HCT116 (cell line): ENCODE measurements at regions not wholly inside any gene's neighbourhood (a gene's known extent, or its start where the extent isn't known, plus 50 kb on each side); places are given as distances from the start of the nearest gene placed in this dataset.

Source experiments
- CTCF ChIP-seq, 3 experiments: fragments of 200-600 bp in 1 of 3; sonication (generic) in 1 of 3; IDR thresholded peaks in 2 of 3; conservative IDR thresholded peaks in 1 of 3; 2 replicates each; pipeline ENCODE4 v1.5.1; 2012 to 2017; ENCODE audit warnings: low read depth in 2 of 3, low read length in 2 of 3, antibody characterized with exemption in 1 of 3, borderline replicate concordance in 1 of 3, control low read depth in 1 of 3, mild to moderate bottlenecking in 1 of 3, mixed read lengths in 1 of 3, mixed run types in 1 of 3, moderate library complexity in 1 of 3; ENCODE audit not compliant: insufficient read depth in 1 of 3
- TF ChIP-seq, protein P1 (sequence below): IDR thresholded peaks from 2 replicates; pipeline ENCODE4 v1.6.1; 2012; ENCODE audit warnings: low read depth

DNA sequence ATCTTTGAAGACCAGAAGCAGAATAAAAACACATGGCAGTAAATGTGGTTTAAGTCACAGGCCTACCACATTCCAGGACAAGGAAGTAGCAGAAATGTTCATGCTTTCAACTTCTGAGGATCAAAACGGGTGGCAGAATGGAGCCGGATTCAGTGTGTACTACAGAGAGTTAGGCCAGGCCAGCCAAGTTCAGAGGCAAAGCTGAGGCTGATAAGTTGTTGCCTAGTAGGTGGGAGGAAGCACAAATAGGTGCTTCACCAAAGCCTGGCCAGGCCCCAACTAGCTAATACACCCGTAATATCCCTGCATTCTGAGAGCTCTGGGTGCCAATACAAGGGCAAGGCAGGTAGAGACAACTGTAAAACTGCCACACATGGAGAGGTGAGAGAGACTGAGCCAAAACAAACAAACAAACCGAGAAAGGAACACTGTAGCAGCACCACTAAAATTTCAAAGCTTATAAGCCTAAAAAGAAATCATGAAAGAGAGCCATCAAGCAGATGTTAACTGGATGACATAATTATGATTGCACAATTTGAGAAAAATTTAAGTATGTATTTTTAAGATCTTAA lies 156.4 kb upstream of the CBLB start:
- TF ChIP-seq CTCF (IDR thresholded peaks at IDR 0.05 in 2 of 3, conservative IDR thresholded peaks at IDR 0.05 in 1 of 3; ENCODE audit: borderline replicate concordance in 1 of 3, insufficient read depth in 1 of 3, low read depth in 2 of 3, low read length in 2 of 3) = no peak
- TF ChIP-seq, protein P1, sequence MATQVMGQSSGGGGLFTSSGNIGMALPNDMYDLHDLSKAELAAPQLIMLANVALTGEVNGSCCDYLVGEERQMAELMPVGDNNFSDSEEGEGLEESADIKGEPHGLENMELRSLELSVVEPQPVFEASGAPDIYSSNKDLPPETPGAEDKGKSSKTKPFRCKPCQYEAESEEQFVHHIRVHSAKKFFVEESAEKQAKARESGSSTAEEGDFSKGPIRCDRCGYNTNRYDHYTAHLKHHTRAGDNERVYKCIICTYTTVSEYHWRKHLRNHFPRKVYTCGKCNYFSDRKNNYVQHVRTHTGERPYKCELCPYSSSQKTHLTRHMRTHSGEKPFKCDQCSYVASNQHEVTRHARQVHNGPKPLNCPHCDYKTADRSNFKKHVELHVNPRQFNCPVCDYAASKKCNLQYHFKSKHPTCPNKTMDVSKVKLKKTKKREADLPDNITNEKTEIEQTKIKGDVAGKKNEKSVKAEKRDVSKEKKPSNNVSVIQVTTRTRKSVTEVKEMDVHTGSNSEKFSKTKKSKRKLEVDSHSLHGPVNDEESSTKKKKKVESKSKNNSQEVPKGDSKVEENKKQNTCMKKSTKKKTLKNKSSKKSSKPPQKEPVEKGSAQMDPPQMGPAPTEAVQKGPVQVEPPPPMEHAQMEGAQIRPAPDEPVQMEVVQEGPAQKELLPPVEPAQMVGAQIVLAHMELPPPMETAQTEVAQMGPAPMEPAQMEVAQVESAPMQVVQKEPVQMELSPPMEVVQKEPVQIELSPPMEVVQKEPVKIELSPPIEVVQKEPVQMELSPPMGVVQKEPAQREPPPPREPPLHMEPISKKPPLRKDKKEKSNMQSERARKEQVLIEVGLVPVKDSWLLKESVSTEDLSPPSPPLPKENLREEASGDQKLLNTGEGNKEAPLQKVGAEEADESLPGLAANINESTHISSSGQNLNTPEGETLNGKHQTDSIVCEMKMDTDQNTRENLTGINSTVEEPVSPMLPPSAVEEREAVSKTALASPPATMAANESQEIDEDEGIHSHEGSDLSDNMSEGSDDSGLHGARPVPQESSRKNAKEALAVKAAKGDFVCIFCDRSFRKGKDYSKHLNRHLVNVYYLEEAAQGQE = no peak
